MM.1S (cell line): ENCODE measurements at regions not wholly inside any gene's neighbourhood (a gene's known extent, or its start where the extent isn't known, plus 50 kb on each side); places are given as distances from the start of the nearest gene placed in this dataset.

Experiments used
- DNase-seq: peaks from one replicate; pipeline ENCODE4 v3.0.0-alpha.2; 2015
- H2AFZ ChIP-seq: fragments of 300-600 bp; sonication (generic); 2 replicates; pipeline ENCODE4 v1.6.0; 2016; ENCODE audit warnings: antibody characterized with exemption, low read length
- H3F3A ChIP-seq: fragments of 300-600 bp; sonication (generic); 2 replicates; pipeline ENCODE4 v1.6.1; 2016; ENCODE audit warnings: mild to moderate bottlenecking, antibody characterized with exemption, low read length, moderate library complexity, mixed read lengths; ENCODE audit not compliant: insufficient read depth
- H3K27ac ChIP-seq: fragments of 300-600 bp; sonication (generic); 2 replicates; pipeline ENCODE4 v1.5.1; 2016; ENCODE audit warnings: mild to moderate bottlenecking, low read length
- H3K27me3 ChIP-seq: fragments of 300-600 bp; sonication (generic); replicated peaks from 2 replicates; pipeline ENCODE4 v1.6.0; 2016; ENCODE audit warnings: low read length; ENCODE audit not compliant: insufficient read depth
- H3K36me3 ChIP-seq: fragments of 300-600 bp; sonication (generic); replicated peaks from 2 replicates; pipeline ENCODE4 v1.6.1; 2016; ENCODE audit warnings: mild to moderate bottlenecking, low read length, mixed read lengths; ENCODE audit not compliant: insufficient read depth
- H3K4me1 ChIP-seq: fragments of 300-600 bp; sonication (generic); 2 replicates; pipeline ENCODE4 v1.6.1; 2016; ENCODE audit warnings: low read length, mixed read lengths
- H3K4me2 ChIP-seq: fragments of 300-600 bp; sonication (generic); 2 replicates; pipeline ENCODE4 v1.6.0; 2016; ENCODE audit warnings: low read depth, low read length
- H3K4me3 ChIP-seq: fragments of 300-600 bp; sonication (generic); 2 replicates; pipeline ENCODE4 v1.5.1; 2016; ENCODE audit warnings: low read length, mixed read lengths
- H3K79me2 ChIP-seq: fragments of 300-600 bp; sonication (generic); 2 replicates; pipeline ENCODE4 v1.6.1; 2016; ENCODE audit warnings: mixed run types, low read length, mixed read lengths
- H3K9ac ChIP-seq: fragments of 300-600 bp; sonication (generic); 2 replicates; pipeline ENCODE4 v1.6.1; 2016; ENCODE audit warnings: low read length, mixed read lengths
- H3K9me2 ChIP-seq: fragments of 300-600 bp; sonication (generic); replicated peaks from 2 replicates; pipeline ENCODE4 v1.6.1; 2016; ENCODE audit warnings: mild to moderate bottlenecking, low read length, mixed read lengths; ENCODE audit not compliant: insufficient read depth
- H3K9me3 ChIP-seq: fragments of 300-600 bp; sonication (generic); replicated peaks from 2 replicates; pipeline ENCODE4 v1.6.1; 2016; ENCODE audit warnings: mild to moderate bottlenecking, low read length, mixed read lengths; ENCODE audit not compliant: insufficient read depth
- H4K20me1 ChIP-seq: fragments of 300-600 bp; sonication (generic); 2 replicates; pipeline ENCODE4 v1.6.1; 2016; ENCODE audit warnings: mild to moderate bottlenecking, low read length, moderate library complexity, mixed read lengths; ENCODE audit not compliant: insufficient read depth
- CTCF ChIP-seq: fragments of 300-600 bp; sonication (generic); IDR thresholded peaks from 2 replicates; pipeline ENCODE4 v1.5.1; 2016; ENCODE audit warnings: antibody characterized with exemption, low read length, mixed read lengths
- EZH2 ChIP-seq: fragments of 300-600 bp; sonication (generic); optimal IDR thresholded peaks from 2 replicates; pipeline ENCODE3; 2017; ENCODE audit warnings: low read depth, mild to moderate bottlenecking, antibody characterized with exemption, low read length, mixed read lengths
- EZH2phosphoT487 ChIP-seq: fragments of 300-600 bp; sonication (generic); IDR thresholded peaks from 2 replicates; pipeline ENCODE4 v1.6.1; 2018; ENCODE audit warnings: antibody characterized with exemption, low read length

DNA sequence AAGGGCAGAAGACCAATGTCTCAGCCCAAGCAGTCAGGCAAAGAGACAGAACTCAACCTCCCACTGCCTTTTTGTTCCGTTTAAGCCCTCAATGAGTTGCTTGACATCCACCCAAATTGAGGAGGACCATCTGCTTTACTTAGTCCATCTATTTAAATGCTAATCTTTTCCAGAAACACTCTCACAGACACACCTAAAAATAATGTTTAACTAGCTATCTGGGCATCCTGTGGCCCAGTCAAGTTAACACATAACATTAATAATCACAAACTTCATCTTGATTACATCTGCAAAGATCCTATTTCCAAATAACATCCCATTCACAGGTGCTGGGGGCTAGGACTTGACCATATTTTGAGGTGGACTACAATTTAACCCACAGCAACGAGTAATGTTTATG, 115.7 kb downstream of the RAB11FIP2 start:
- Histone ChIP-seq H3K9ac (no peak overlapping the region), H3K4me3 (no peak overlapping the region), H3K79me2 (no peaks in the 10 kb centered on the region), H3K9me3 (no peaks in the 10 kb centered on the region), H3K27ac (no peak overlapping the region), H3K36me3 (no peaks in the 10 kb centered on the region), H4K20me1 (no peaks in the 10 kb centered on the region), H2AFZ (no peak overlapping the region), H3K4me1 (no peaks in the 10 kb centered on the region), H3K27me3 (no peaks in the 10 kb centered on the region), H3F3A (no peaks in the 10 kb centered on the region), H3K9me2 (no peaks in the 10 kb centered on the region), H3K4me2 (no peak overlapping the region)
- TF ChIP-seq EZH2phosphoT487 = no peak
- no peak for TF ChIP-seq CTCF
- TF ChIP-seq EZH2 = no peak
- DNase-seq = no peak

DNA sequence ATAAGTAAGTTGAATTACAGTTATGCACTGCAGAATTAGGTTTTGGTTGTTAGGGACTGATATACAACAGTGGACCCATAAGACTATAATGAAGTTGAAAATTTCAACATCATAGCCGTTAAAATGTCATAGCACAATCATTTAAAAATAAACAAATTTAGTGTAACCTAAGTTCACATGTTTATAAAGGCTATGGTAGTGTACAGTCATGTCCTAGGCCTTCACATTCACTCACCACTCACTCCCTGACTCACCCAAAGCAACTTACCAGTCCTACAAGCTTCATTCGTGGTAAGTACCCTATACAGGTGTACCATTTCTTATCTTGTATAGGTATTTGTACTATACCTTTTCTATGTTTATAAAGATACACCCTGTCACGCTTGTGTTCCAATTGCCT, 113.7 kb downstream of the RAB11FIP2 start:
- H3K27ac ChIP-seq = no peak overlapping the region
- H3F3A ChIP-seq = no peaks in the 10 kb centered on the region
- no peaks in the 10 kb centered on the region for H3K36me3 ChIP-seq
- no peak for TF ChIP-seq EZH2
- no peak for TF ChIP-seq EZH2phosphoT487
- no peak for TF ChIP-seq CTCF
- no peaks in the 10 kb centered on the region for H4K20me1 ChIP-seq
- H3K9me2 ChIP-seq = no peaks in the 10 kb centered on the region
- no peaks in the 10 kb centered on the region for H3K79me2 ChIP-seq
- DNase-seq = no peak
- no peaks in the 10 kb centered on the region for H3K4me1 ChIP-seq
- no peak overlapping the region for H3K4me3 ChIP-seq
- no peak overlapping the region for H3K9ac ChIP-seq
- H2AFZ ChIP-seq = no peak overlapping the region
- no peaks in the 10 kb centered on the region for H3K9me3 ChIP-seq
- no peak overlapping the region for H3K4me2 ChIP-seq
- H3K27me3 ChIP-seq = no peaks in the 10 kb centered on the region

DNA sequence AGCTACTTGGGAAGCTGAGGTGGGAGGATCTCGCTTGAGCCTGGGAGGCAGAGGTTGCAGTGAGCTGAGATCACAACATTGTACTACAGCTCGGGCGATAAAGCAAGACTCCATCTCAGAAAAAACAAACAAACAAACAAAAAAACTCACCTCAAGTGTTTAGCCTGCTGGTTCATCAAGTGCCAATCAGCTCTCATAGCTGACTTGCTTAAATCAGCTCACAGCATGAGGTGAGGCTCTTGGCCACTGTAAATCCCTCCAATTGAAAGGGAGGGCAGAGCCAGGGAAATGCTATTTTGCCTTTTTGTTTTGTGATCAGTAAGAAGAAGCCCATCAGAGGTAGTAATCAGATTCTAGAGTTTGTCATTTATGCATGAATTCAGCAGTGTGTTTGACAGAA, 112.3 kb downstream of the RAB11FIP2 start:
- no peaks in the 10 kb centered on the region for H3K9me3 ChIP-seq
- H3K4me1 ChIP-seq = no peaks in the 10 kb centered on the region
- DNase-seq = no peak
- H3K79me2 ChIP-seq = no peaks in the 10 kb centered on the region
- H4K20me1 ChIP-seq = no peaks in the 10 kb centered on the region
- TF ChIP-seq EZH2 (no peak), EZH2phosphoT487 (no peak)
- H3K9me2 ChIP-seq = no peaks in the 10 kb centered on the region
- no peak overlapping the region for H3K4me2 ChIP-seq
- H3F3A ChIP-seq = no peaks in the 10 kb centered on the region
- no peaks in the 10 kb centered on the region for H3K36me3 ChIP-seq
- H3K27ac ChIP-seq = no peak overlapping the region
- H3K9ac ChIP-seq = no peak overlapping the region
- H3K4me3 ChIP-seq = no peak overlapping the region
- H3K27me3 ChIP-seq = no peaks in the 10 kb centered on the region
- H2AFZ ChIP-seq = no peak overlapping the region

DNA sequence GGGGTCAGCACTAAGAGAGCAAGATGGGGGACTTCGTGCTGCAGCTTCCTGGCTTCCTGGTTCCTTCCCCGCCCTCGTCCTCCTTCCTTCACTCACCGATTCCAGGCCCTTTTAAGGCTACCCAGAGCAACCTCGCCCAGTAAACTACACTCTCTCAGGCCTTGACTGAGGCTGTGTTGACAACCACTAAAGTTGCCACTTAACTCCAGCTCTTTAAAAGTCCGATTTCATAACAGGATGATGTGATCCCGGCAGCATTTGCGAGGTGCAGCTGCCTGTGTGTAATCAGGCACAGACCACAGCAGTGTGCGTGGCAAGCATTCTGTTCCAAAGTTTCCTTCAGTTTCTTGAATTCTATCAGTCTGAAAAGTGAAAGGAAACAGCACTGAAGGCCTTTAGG, 110.6 kb downstream of the RAB11FIP2 start:
- Histone ChIP-seq H3K27ac (no peak overlapping the region), H4K20me1 (no peaks in the 10 kb centered on the region), H3K27me3 (no peaks in the 10 kb centered on the region), H3K9me3 (no peaks in the 10 kb centered on the region), H3K4me2 (no peak overlapping the region), H3K79me2 (no peaks in the 10 kb centered on the region), H2AFZ (no peak overlapping the region), H3K9ac (no peak overlapping the region), H3K36me3 (no peaks in the 10 kb centered on the region), H3K4me1 (no peaks in the 10 kb centered on the region), H3K9me2 (no peaks in the 10 kb centered on the region), H3K4me3 (no peak overlapping the region), H3F3A (no peaks in the 10 kb centered on the region)
- no peak for DNase-seq
- no peak for TF ChIP-seq EZH2phosphoT487
